Pulmonary artery endothelial cell (primary cell): ENCODE measurements at regions not wholly inside any gene's neighbourhood (a gene's known extent, or its start where the extent isn't known, plus 50 kb on each side); places are given as distances from the start of the nearest gene placed in this dataset.

Experiments
- DNase-seq: peaks from one replicate; pipeline ENCODE4 v3.0.0-alpha.2; 2011; ENCODE audit warnings: low read depth, low spot score

DNA sequence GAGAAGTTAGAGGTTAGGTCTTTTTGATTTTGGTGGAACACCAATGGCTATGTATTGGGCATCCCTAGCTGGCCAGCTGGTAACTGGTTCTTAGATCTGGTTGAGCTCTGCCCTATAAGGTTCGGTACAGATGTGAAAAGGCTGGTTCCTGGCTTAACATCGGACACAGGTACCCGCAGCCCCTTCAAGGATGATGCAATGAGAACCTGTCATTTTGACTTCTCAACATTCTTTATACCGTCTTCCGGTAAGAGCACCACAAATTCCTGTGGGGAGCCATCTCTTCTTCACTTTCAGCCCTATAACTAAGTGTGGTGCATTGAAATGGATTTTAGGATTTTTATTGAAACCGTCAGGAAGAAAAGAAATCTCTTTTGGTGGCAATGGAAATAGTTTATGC, 222.8 kb downstream of the ADAMTS9 start:
- DNase-seq = no peak

DNA sequence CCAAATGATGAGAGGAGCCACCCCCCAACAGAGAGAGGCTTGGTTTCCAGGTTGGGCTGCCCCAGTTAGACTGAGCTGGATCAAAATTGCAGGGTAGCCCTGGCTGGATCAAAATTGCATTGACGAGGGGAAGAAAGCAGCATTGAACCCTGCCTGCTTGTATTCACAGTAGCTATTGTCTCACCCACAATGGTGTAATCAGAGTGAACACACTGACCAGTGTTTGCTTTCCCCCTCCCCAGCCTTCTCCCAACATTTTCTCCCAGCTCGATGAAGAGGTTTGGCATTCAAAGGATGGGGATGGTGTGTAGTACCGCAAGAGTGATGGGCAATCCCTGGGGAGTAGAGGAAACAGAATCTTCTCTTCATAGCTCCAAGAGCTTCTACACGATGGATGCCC, 223.8 kb downstream of the ADAMTS9 start:
- DNase-seq = no peak

DNA sequence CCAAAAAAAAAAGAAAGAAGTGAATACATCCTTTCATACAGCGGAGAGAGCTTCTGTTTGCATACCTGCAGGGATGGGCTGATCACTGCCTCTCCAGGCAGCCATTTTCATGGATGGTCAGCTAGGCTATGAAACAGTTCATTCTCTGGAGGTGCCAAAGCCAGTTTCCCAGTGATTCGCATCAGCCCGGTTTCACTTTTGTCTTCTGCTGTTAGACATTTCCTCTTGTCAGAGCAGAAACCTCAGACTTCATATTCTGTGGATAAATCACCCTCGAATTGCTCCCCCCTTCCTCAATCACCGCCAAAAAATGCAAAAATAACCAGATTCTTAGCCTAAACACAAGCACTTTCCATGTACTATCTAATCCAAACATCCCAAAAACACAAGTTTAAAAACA, 225.6 kb downstream of the ADAMTS9 start:
- no peak for DNase-seq

DNA sequence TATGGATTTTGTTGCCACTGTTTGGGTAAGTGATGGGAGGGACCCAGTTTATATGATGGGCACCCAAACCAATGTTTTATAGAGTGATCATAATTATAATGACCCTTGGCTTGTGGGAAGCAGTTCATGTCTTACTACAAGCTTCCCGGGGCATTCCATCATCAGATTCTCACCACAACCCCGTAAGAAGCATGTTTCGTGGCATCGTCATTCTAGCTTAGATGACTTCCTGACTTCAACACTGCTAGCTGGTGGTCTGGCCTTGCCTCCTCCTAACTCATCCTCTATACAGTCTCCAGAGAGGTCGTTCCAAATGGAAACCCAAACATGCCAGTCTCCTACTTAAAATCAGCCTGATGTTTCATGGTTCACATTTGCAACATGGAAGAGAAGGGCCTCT, 226.9 kb downstream of the ADAMTS9 start:
- DNase-seq = no peak

DNA sequence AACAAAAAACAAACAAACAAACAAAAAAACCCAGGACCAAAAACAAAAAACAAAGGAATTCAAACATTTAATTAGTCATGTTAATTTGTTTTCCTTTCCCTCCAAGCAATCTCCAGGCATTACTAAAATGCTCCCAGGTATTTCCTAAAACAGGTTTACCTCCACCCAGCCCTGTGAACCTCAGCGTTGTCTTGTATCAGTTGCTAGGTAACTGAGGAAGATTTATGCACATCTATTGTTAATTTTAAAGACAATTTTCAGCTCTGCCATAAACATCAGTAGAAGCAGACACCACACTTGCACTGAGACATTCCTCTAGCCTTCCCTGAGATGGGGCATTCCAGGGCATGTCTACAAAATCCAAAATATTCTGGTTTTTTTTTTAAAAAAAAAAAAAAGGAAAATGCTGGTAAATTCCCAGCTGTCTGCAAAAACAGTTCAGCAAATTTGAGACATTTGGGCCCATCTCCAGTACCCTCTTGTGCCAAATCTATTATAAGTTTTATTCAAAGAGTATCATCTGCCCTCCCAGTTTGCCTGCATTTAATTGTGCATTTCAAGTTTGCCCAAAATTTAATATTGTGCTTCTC, 227.6 kb downstream of the ADAMTS9 start:
- no peak for DNase-seq

DNA sequence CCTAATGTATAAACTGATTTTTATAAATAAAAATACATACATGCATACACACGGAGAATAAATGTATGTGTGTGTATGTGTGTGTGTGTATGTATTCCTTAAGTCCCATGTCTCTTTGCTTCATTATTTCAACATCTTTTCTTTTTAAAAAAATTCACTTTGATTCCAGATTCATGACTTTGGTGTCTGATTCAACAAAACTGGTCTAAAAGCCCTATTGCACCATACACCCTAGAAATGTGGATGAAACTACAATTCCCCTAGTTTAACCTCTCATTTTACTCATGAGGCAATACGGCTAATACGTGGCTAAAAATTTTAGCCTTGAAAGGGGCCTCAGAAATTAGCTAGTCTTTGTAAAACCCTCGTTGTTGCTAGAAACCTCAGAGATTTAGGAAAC, 228.1 kb downstream of the ADAMTS9 start:
- no peak for DNase-seq

DNA sequence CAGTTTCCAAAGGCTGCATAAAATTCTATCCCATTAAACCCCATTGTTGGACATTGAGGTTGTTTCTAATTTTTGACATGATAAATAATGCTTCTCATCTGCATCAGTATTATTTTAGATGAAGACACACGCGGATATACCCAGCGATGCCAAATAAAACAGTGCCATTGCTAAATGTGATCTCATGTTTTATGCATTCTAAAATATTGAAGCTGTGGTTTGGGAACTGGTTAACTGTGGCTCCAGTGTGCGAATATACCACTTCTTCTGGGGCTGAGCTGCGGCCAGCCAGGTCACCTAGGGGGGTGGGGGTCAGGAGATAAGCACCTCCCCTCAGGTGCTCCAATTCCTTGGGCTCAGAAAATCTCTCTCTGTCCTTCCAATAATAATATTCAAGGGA, 230.0 kb downstream of the ADAMTS9 start:
- DNase-seq = no peak

DNA sequence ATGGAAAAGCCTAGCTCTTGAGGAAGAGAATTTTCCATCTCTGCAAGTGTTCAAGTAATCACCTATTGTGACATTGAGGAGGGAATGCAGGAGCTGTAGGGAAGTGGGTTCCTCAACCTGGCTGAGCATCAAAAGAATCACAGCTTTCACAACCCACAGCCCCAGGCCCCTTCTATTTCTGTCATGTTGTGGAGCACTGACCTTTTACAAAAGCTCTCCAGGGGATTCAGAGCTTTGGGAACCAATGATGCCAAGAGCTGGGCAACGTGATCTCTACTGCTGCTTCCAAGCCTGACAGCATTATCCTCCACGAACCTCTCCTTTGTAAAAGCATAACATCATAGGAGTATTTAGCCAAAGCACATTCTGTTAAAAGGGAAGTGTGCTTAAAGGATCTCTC, 231.1 kb downstream of the ADAMTS9 start:
- DNase-seq = no peak

DNA sequence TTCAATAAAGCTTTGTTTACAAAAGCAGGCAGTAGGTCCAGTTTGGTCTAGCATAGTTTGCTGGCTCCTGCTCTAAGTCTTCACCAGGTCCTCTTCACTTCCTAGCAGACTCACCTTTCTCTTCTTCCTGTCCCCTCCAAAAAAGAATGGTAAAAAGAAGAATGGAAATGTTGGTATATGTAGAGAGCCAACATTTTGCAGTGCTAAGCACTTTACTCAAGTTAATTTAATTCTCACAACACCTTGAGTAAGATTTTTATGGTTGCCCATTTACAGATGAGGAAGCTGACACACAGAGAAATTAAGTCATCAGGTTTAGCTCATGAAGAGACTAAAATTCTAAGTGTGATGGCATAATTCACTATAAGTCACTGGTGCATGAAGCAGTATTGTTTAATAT, 230.1 kb upstream of the PRICKLE2 start:
- no peak for DNase-seq

DNA sequence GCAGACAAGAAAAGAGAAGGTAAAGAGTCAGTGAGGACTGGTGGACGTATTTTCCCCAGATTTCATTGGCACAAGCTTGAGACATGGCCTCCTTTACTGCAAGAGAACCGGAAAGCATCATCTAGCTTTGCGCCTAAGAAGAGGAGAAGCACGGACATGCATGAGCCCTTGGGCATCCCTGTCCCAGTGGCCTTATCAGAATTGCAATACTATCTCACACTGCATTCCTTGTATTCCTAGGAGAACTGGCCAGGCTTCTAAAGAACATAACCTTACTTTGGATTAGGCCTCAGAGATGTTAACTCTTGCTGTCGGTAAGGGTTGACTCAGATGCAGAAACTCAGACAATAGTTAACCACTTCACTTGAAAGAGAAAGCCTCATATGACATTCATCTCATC, 229.5 kb upstream of the PRICKLE2 start:
- no peak for DNase-seq

DNA sequence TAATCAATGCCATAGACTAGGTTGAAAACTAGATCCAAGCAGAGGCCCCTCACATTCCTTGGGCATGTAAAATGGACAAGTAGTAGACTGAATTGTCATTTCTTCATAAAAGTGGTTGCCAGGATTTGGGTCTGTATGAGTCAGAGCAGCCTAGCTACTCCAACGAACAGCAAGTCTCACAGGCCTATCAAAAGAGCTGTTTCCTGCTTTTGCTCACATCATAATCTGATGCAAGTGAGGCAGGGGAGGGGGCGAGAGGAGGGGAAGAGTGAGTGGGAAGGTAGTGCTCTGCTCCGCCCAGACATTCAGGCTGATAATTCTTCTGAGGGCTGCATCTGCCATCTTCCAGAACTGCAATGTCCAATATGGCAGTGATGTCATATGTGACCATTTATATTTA, 228.9 kb upstream of the PRICKLE2 start:
- no peak for DNase-seq

DNA sequence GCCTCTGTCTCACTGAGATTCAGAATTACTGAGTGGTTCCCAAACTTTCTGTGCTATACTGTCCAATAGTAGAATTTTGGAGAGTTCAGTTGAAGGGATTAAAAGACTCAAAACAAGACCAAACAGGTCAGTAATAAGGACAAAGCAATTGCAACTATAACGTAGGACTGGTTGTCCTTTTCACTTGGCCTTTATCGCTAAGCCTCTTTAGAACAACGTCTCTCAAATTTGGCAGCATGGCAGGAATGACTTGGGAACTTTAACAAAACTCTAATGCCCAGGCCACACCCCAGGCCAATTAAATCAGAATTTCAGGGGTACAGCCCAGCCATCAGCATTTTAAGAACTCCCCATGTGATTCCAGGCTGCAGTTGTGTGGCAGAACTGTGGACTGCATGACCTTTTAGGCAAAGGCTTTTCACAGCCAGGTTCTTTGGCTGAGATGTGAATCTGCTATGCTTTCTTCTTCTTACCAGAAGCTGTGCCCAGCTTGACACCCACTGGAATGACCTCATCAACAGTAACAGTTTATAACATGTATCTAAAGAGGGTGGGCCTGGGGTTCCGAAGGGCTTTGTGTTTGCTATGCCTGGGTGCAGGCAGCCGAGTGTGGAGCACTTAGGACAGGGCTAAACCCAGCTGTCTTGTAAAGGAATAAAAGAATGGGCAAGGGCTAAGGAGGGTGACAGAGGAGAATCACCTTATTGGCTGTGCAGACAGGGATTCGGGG, 226.2 kb upstream of the PRICKLE2 start:
- DNase-seq = no peak

DNA sequence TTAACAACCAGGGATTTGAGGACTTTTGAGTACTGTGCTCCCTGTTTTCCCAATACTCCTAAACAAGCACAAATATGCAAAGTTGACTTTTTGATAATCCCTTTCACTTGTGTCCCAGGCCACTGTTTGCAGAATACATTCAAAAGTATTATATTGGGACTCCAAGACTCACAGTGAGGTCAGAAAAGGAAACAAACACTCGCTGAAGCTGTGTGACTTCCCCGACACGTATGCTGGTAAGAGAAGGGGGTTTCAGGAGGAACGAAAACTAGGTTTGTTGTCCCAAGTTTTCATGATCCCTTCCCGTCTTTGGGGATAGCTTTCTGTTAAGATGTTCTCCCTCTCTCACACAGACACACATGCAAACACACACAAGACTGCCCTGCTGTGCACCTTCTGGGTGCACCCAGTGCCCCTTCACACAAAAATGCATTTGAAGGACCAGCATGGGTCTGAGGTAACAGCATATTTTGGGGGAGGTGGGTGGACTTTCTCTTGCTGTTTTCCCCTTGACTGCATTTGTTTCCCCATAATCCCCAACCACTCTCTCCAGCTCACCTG, 225.2 kb upstream of the PRICKLE2 start:
- no peak for DNase-seq

DNA sequence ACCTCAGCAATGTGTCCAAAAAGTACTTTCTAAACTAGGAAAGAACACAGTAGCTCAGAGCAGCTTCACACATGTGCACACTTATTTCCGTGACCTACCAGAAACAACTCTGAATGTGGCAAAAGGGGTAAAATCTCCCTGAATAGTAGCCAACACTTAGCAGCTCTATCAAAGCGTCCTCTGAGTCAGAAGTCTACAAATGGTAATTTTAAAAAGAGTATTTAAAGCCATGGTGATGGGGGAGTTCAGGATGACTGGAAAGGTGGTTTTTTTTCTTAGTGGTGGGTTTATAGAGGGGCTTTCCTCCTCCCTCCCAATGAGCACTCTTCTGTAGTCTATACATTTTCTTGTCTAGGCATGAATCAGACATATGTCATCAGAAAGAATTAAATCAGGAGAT, 223.8 kb upstream of the PRICKLE2 start:
- DNase-seq = no peak

DNA sequence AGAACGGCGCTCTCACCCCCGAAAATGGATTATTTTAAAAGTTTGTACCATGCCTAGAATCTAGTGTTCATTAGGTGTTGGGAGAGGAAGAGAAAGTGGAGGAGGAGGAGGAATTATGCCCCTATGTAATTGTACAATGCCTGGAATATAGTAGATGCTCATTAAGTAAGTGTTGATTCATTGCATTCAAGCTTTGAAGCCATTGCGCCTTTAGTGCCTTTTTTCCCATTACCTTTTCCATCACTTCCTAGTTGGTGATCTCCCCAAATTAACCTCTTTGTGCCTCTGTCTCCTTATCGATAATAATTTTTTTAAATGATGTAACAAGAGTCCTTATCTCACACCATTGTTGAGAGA, 220.7 kb upstream of the PRICKLE2 start:
- DNase-seq = no peak

DNA sequence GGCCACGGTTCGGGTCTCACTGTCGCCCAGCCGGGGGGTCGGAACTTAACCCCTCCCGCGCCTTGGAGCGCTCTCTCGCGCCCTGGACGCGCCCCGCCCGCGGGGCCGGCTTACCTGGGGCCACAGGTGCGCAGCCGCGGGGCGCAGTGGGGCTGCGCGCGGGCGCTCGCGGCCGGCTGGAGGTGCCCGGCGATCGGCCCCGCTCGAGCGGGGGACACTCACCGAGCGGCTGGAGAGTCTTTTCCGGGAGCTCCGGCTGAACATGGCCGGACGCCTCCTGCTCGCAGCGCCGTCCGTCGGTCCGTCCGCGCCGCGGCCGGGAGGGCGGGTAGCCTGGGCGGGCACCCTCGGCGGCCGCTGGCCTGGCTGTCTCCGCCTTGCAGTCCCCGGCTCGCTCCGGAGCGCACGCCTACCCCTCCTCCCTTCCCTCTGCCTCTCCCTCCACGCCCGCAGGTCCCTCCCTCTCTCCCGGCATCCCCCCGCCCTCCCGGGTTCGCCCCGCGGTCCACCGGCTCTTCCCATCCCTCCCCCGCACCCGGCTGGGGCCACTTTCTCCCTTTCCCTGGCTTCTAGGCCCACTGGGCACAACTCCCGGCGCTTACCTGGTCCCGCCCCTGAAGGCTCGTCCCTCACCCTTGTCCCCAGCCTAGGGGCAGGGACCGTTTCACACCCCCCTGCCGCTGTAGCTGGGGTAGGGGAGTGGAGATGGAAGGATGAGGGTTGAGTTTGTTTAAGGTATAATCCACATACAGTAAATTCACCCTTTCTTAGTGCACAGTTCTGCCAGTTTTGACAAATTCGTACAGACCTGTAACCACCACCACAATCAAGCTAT, 220.1 kb upstream of the PRICKLE2 start:
- no peak for DNase-seq

DNA sequence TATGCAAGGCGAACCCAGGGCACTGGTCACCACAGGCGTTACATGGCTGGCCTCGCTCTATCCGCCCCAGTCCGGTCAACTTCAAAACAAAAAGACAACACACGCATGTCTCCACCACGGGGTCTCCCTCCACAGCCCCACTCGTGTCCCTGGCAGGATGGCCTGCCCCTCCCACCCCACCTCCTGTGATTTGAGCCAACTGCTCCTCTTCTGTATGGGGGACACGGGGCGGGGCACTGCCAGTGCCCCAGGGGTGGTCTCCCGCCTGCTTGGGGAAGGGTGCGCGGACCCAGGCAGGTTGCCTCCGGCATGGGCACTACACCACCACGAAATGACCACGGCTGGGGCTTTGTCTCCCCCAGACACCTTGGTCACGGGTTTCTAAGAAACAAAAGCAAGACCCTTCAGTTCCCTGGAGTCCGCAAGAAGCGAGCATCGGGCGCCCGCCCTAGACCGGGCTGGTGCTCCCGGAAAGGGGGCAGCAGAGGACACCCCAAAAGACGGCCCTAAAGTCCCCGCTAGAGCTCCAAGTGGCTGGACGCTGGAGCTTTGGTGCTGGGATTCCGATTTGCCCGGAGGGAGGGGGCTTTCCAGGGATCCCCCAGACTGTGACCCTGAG, 219.3 kb upstream of the PRICKLE2 start:
- DNase-seq = no peak

DNA sequence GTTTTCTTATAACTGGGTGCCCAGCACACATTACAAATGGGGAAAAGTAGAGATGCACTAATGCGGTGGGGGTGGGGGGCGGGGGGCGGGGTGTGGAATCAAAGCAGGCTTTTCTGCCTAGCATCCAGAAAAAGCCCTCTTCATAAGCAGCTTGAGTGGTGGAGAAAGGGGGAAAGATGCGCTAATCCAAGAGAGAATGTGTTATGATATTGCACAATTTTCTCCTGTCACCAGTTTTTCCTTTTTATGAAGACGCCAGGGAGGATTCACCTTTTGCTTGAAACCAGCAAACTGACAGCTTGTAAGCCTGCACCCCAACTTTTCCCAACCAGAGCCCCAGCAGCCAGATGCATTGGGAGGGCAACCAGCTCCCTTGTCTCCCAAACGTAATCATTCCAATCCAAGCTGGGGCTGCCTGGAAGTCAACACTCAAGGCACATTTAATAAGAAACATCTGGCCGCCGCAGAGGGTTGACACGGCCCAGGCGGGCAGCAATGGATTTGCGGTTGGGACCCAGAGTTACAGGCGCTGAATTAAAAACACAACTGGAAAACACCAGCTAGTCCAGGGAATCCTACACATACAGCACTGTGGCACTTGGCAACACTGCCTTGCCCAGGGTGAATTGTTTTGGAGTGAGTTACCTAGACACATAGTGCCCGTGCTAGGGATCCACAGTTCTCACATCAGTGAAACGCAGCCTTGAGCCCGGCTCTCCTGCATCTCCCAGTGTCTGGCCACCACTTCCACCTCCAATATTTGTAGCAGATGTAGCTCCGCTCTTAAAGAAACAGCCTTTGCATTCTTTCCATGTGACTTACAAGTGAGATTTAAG, 218.5 kb upstream of the PRICKLE2 start:
- DNase-seq = no peak

DNA sequence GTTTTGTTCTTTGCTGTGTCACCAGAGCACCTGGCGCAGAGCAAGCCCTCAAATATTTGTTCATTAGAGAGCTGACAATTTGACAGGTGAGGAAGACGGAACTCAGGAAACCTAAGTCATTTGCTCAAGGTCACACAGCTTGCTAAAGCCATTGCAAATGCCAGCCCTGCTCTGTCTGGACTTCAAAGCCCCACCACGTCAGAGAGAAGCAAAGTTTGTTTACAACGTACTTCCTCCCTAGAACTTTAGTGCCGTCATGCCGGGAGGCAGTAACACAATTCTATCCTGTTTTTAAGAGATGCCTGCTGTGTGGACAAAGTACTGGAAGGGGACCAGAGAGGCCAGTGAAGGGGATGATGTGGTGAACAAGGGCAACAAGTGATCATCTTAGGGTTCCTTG, 216.6 kb upstream of the PRICKLE2 start:
- no peak for DNase-seq

DNA sequence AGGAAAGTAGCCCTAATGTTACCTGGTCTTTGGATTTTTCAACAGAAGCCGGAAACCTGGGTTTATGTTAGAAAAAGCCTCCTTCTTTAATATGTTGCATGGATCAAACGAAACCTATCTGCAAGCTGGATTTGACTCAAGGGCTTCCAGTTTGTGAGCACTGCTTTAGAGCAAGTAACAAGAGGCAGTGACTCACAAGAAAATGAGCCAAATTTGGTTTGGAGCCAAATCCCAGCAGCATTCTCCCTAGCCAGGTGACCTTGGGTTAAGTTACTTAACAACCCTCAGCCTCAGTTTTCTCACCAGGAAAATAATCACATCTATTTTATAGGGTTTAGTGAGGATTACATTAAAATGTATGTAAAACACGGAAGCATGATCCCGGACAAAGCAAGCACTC, 215.2 kb upstream of the PRICKLE2 start:
- DNase-seq = no peak

DNA sequence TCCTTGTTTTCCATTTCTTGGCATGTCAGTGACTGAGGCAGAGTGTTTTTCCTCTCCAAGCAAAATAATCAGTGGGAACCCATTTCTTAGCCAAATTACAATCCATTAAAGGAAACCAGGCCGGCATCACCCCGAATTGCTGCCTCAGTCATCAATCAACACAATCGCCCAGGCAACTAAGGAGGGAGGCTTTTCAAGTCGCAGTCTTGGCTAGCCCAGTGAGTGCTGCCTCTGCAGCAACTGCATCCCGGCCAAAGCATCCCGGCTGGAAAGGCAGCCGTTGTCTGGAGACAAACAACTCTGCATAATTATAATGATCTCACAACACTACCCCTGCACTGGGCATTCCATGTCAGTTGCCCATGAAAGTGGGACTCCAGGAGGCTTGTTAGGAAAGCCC, 213.5 kb upstream of the PRICKLE2 start:
- no peak for DNase-seq
